ENCODE measurements at regions not wholly inside any gene's neighbourhood (a gene's known extent, or its start where the extent isn't known, plus 50 kb on each side); places are given as distances from the start of the nearest gene placed in this dataset.
"Not testable (repeated sequence)": the region's sequence is repeated elsewhere in the genome, so short reads cannot be mapped to it uniquely, and the experiment has no call there.

GRCh38 chr6:28687309-28687981 lies 161.8 kb downstream of the GPX5 start:
- H2BK5ac ChIP-seq (ENCODE audit: low read length); H2BK12ac ChIP-seq (ENCODE audit: low read length); H4K91ac ChIP-seq (ENCODE audit: low read depth, low read length, poor library complexity); H3K36me3 ChIP-seq (replicated peaks in 1 of 2; ENCODE audit: control insufficient read depth in 2 of 2, insufficient read depth in 2 of 2, low read length in 2 of 2); H2AFZ ChIP-seq (ENCODE audit: low read length); H3K4me3 ChIP-seq (ENCODE audit: low read length in 2 of 2); DNase-seq (ENCODE audit: low spot score); H3K14ac ChIP-seq (ENCODE audit: low read length); H2AK5ac ChIP-seq (ENCODE audit: low read depth, low read length); H3K9ac ChIP-seq (ENCODE audit: low read depth, low read length, poor library complexity); H3K23ac ChIP-seq (ENCODE audit: low read depth, low read length, poor library complexity); H3K4me1 ChIP-seq (ENCODE audit: control insufficient read depth in 2 of 2, insufficient read depth in 1 of 2, low read depth in 1 of 2, low read length in 2 of 2); H3K79me1 ChIP-seq (ENCODE audit: low read depth, low read length); H3K27ac ChIP-seq (replicated peaks; ENCODE audit: low read length); H2BK15ac ChIP-seq (ENCODE audit: low read length); H3K4me2 ChIP-seq (ENCODE audit: insufficient read depth, low read length, poor library complexity, severe bottlenecking); H3K18ac ChIP-seq (ENCODE audit: low read length); H3K9me3 ChIP-seq (replicated peaks in 1 of 2; ENCODE audit: control insufficient read depth in 2 of 2, insufficient read depth in 1 of 2, low read depth in 1 of 2, low read length in 2 of 2); H2BK120ac ChIP-seq (ENCODE audit: low read depth, low read length); H4K8ac ChIP-seq (ENCODE audit: low read depth, low read length); H3K4ac ChIP-seq (ENCODE audit: low read length): not testable (repeated sequence)
- WGBS, 2 donors (ENCODE audit: extremely low coverage in 2 of 2, insufficient read length in 2 of 2, insufficient replicate concordance in 1 of 2) = no CpG with 5 or more reads among the region's 7 CpGs
- peaks cover 0 to 18% (median 0%) of the 10 kb centered on the region in 3 experiments for H3K27me3 ChIP-seq (ENCODE audit: control insufficient read depth in 3 of 3, insufficient read depth in 3 of 3, low read depth in 1 of 3, low read length in 3 of 3)

- not testable (repeated sequence) for H3K79me1 ChIP-seq (ENCODE audit: low read depth, low read length); H3K9me3 ChIP-seq (replicated peaks in 1 of 2; ENCODE audit: control insufficient read depth in 2 of 2, insufficient read depth in 1 of 2, low read depth in 1 of 2, low read length in 2 of 2); H4K8ac ChIP-seq (ENCODE audit: low read depth, low read length); H3K23ac ChIP-seq (ENCODE audit: low read depth, low read length, poor library complexity); H3K14ac ChIP-seq (ENCODE audit: low read length); H3K36me3 ChIP-seq (replicated peaks in 1 of 2; ENCODE audit: control insufficient read depth in 2 of 2, insufficient read depth in 2 of 2, low read length in 2 of 2); H2AFZ ChIP-seq (ENCODE audit: low read length); H3K27ac ChIP-seq (replicated peaks; ENCODE audit: low read length); H3K4me1 ChIP-seq (ENCODE audit: control insufficient read depth in 2 of 2, insufficient read depth in 1 of 2, low read depth in 1 of 2, low read length in 2 of 2); H2BK12ac ChIP-seq (ENCODE audit: low read length); DNase-seq (ENCODE audit: low spot score); H3K4me3 ChIP-seq (ENCODE audit: low read length in 2 of 2); H2AK5ac ChIP-seq (ENCODE audit: low read depth, low read length); H2BK120ac ChIP-seq (ENCODE audit: low read depth, low read length); H3K4me2 ChIP-seq (ENCODE audit: insufficient read depth, low read length, poor library complexity, severe bottlenecking); H4K91ac ChIP-seq (ENCODE audit: low read depth, low read length, poor library complexity); H3K9ac ChIP-seq (ENCODE audit: low read depth, low read length, poor library complexity); H3K18ac ChIP-seq (ENCODE audit: low read length); H3K4ac ChIP-seq (ENCODE audit: low read length); H2BK5ac ChIP-seq (ENCODE audit: low read length); H2BK15ac ChIP-seq (ENCODE audit: low read length)
- no CpG with 5 or more reads among the region's 4 CpGs for WGBS, 2 donors (ENCODE audit: extremely low coverage in 2 of 2, insufficient read length in 2 of 2, insufficient replicate concordance in 1 of 2)
- H3K27me3 ChIP-seq (ENCODE audit: control insufficient read depth in 3 of 3, insufficient read depth in 3 of 3, low read depth in 1 of 3, low read length in 3 of 3) = peaks cover 0 to 62% (median 24%) of the 10 kb centered on the region in 3 experiments
Observed at GRCh38 chr6:28691991-28692390, 166.3 kb downstream of the GPX5 start.

GRCh38 chr6:28693033-28693750 lies 167.5 kb downstream of the GPX5 start:
- Histone ChIP-seq H3K36me3 (replicated peaks in 1 of 2; ENCODE audit: control insufficient read depth in 2 of 2, insufficient read depth in 2 of 2, low read length in 2 of 2) (no peaks in the 10 kb centered on the region), H3K4me1 (ENCODE audit: control insufficient read depth in 2 of 2, insufficient read depth in 1 of 2, low read depth in 1 of 2, low read length in 2 of 2) (peaks cover 0 to 6% of the 10 kb centered on the region in 2 donors), H3K4me3 (ENCODE audit: low read length in 2 of 2) (peak overlapping the region in 1 of 2 donors; percentile 77), H2AK5ac (ENCODE audit: low read depth, low read length) (no peak overlapping the region), H3K27me3 (ENCODE audit: control insufficient read depth in 3 of 3, insufficient read depth in 3 of 3, low read depth in 1 of 3, low read length in 3 of 3) (peaks cover 0 to 68% (median 24%) of the 10 kb centered on the region in 3 experiments), H2BK15ac (ENCODE audit: low read length) (no peak overlapping the region), H2BK12ac (ENCODE audit: low read length) (no peak overlapping the region), H2BK120ac (ENCODE audit: low read depth, low read length) (no peak overlapping the region), H2BK5ac (ENCODE audit: low read length) (no peak overlapping the region), H2AFZ (ENCODE audit: low read length) (peak overlapping the region; percentile 49), H3K9me3 (replicated peaks in 1 of 2; ENCODE audit: control insufficient read depth in 2 of 2, insufficient read depth in 1 of 2, low read depth in 1 of 2, low read length in 2 of 2) (peaks cover 2 to 4% of the 10 kb centered on the region in 2 donors), H3K4me2 (ENCODE audit: insufficient read depth, low read length, poor library complexity, severe bottlenecking) (peak overlapping the region; percentile 94), H4K8ac (ENCODE audit: low read depth, low read length) (no peak overlapping the region), H4K91ac (ENCODE audit: low read depth, low read length, poor library complexity) (no peak overlapping the region), H3K23ac (ENCODE audit: low read depth, low read length, poor library complexity) (no peak overlapping the region), H3K18ac (ENCODE audit: low read length) (no peak overlapping the region), H3K27ac (replicated peaks; ENCODE audit: low read length) (no peak overlapping the region), H3K79me1 (ENCODE audit: low read depth, low read length) (no peaks in the 10 kb centered on the region), H3K14ac (ENCODE audit: low read length) (no peak overlapping the region), H3K9ac (ENCODE audit: low read depth, low read length, poor library complexity) (no peak overlapping the region), H3K4ac (ENCODE audit: low read length) (no peak overlapping the region)
- WGBS, 2 donors (ENCODE audit: extremely low coverage in 2 of 2, insufficient read length in 2 of 2, insufficient replicate concordance in 1 of 2) = no CpG with 5 or more reads among the region's 23 CpGs
- no peak for DNase-seq (ENCODE audit: low spot score)

GRCh38 chr6:28693751-28694443 lies 168.2 kb downstream of the GPX5 start:
- H2BK120ac ChIP-seq (ENCODE audit: low read depth, low read length) = no peak overlapping the region
- H2AK5ac ChIP-seq (ENCODE audit: low read depth, low read length) = no peak overlapping the region
- H3K14ac ChIP-seq (ENCODE audit: low read length) = no peak overlapping the region
- H3K18ac ChIP-seq (ENCODE audit: low read length) = no peak overlapping the region
- no peak overlapping the region for H2BK12ac ChIP-seq (ENCODE audit: low read length)
- peaks cover 2 to 4% of the 10 kb centered on the region in 2 donors for H3K9me3 ChIP-seq (replicated peaks in 1 of 2; ENCODE audit: control insufficient read depth in 2 of 2, insufficient read depth in 1 of 2, low read depth in 1 of 2, low read length in 2 of 2)
- H3K27me3 ChIP-seq (ENCODE audit: control insufficient read depth in 3 of 3, insufficient read depth in 3 of 3, low read depth in 1 of 3, low read length in 3 of 3) = peaks cover 0 to 68% (median 24%) of the 10 kb centered on the region in 3 experiments
- no peak overlapping the region for H4K8ac ChIP-seq (ENCODE audit: low read depth, low read length)
- no peaks in the 10 kb centered on the region for H3K36me3 ChIP-seq (replicated peaks in 1 of 2; ENCODE audit: control insufficient read depth in 2 of 2, insufficient read depth in 2 of 2, low read length in 2 of 2)
- WGBS, 2 donors (ENCODE audit: extremely low coverage in 2 of 2, insufficient read length in 2 of 2, insufficient replicate concordance in 1 of 2) = no CpG with 5 or more reads among the region's 26 CpGs
- H3K27ac ChIP-seq (replicated peaks; ENCODE audit: low read length) = no peak overlapping the region
- no peak overlapping the region for H2BK5ac ChIP-seq (ENCODE audit: low read length)
- no peaks in the 10 kb centered on the region for H3K79me1 ChIP-seq (ENCODE audit: low read depth, low read length)
- H4K91ac ChIP-seq (ENCODE audit: low read depth, low read length, poor library complexity) = no peak overlapping the region
- H3K4me1 ChIP-seq (ENCODE audit: control insufficient read depth in 2 of 2, insufficient read depth in 1 of 2, low read depth in 1 of 2, low read length in 2 of 2) = peaks cover 0 to 6% of the 10 kb centered on the region in 2 donors
- H3K4me3 ChIP-seq (ENCODE audit: low read length in 2 of 2) = peak overlapping the region in 1 of 2 donors; percentile 77
- H3K23ac ChIP-seq (ENCODE audit: low read depth, low read length, poor library complexity) = no peak overlapping the region
- H2AFZ ChIP-seq (ENCODE audit: low read length) = peak overlapping the region; percentile 32
- peak; percentile 51 for DNase-seq (ENCODE audit: low spot score)
- H3K4me2 ChIP-seq (ENCODE audit: insufficient read depth, low read length, poor library complexity, severe bottlenecking) = peak overlapping the region; percentile 94
- H3K9ac ChIP-seq (ENCODE audit: low read depth, low read length, poor library complexity) = no peak overlapping the region
- no peak overlapping the region for H3K4ac ChIP-seq (ENCODE audit: low read length)
- no peak overlapping the region for H2BK15ac ChIP-seq (ENCODE audit: low read length)

Data from neuronal stem cell (in vitro differentiated cells).